ENCODE measurements at regions not wholly inside any gene's neighbourhood (a gene's known extent, or its start where the extent isn't known, plus 50 kb on each side); places are given as distances from the start of the nearest gene placed in this dataset.

DNA sequence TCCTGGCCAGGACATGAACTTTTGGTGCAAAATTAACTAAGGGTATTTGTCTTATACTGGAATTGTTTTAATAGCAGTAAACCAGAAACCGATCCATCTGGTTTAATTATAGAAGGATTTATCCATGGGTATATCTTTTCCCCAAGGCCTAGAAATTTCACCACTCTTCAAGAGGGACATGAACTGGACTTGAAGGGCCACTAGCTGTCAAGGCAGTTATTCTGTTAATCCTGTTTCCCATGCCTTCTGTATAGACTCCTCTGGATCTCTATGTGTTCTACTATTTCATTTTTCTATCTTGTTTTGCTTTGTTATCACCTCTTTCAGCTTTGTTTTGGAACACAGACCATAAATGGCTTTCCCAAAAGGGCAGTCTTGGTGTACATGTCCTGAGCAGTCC is 467.6 kb downstream of the KIF4B start:
- TF ChIP-seq, protein P1, sequence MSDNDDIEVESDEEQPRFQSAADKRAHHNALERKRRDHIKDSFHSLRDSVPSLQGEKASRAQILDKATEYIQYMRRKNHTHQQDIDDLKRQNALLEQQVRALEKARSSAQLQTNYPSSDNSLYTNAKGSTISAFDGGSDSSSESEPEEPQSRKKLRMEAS (IDR thresholded peaks at IDR 0.05; ENCODE audit: insufficient read depth, insufficient read length): no peak
- no peak for TF ChIP-seq POLR2AphosphoS5 (IDR thresholded peaks at IDR 0.05; ENCODE audit: insufficient read depth, low read depth, low read length)

All from endothelial cell of umbilical vein (primary cell).